Psoas muscle (tissue), 7 donors: ENCODE measurements at regions not wholly inside any gene's neighbourhood (a gene's known extent, or its start where the extent isn't known, plus 50 kb on each side); places are given as distances from the start of the nearest gene placed in this dataset.

Experiments
- ATAC-seq, 4 donors: fragments of 200-7000 bp; cut with Tn5 transposase; one replicate each; pipeline ENCODE4 v1.9.1; 2020; ENCODE audit warnings: moderate library complexity in 3 of 4, mild to moderate bottlenecking in 2 of 4
- DNase-seq, 2 donors: peaks; one replicate each; pipeline ENCODE4 v3.0.0-alpha.2; 2020
- H3K27ac ChIP-seq: fragments of 200-600 bp; one replicate; pipeline ENCODE4 v1.8.0; 2022
- H3K27me3 ChIP-seq, 3 donors: fragments of 200-600 bp in 1 of 3; one replicate each; pipeline versions ENCODE4 v1.6.1 to v1.8.0; 2013 to 2022; ENCODE audit warnings: low read length in 2 of 3, mild to moderate bottlenecking in 2 of 3, moderate library complexity in 1 of 3; ENCODE audit not compliant: insufficient read depth in 3 of 3
- H3K36me3 ChIP-seq, 2 donors: fragments of 200-600 bp in 1 of 2; one replicate each; pipeline versions ENCODE4 v1.6.1 to v1.8.0; 2013 to 2022; ENCODE audit warnings: low read depth in 1 of 2, mild to moderate bottlenecking in 1 of 2, moderate library complexity in 1 of 2; ENCODE audit not compliant: insufficient read depth in 1 of 2
- H3K4me1 ChIP-seq: fragments of 200-600 bp; one replicate; pipeline ENCODE4 v1.8.0; 2022
- H3K4me3 ChIP-seq: fragments of 200-600 bp; one replicate; pipeline ENCODE4 v1.8.0; 2022; ENCODE audit warnings: mild to moderate bottlenecking
- H3K9me3 ChIP-seq: fragments of 200-600 bp; one replicate; pipeline ENCODE4 v1.8.0; 2022
- WGBS, 3 donors: extraction: QIAGEN DNeasy Blood & Tissue Kit; methylation state at CpG; one replicate each; pipeline versions ENCODE4 v1.1.6 to v1.1.7; 2013; 5-methylcytosine and 5-hydroxymethylcytosine counted together
- intact Hi-C, 2 donors: fragments of 100-400 bp; cut with DNase I; formaldehyde crosslinking; loops; one replicate each; pipeline versions ENCODE4 v1.11.0 to v1.14.2; 2022
- TF ChIP-seq, protein P1 (sequence below): fragments of 200-600 bp; IDR thresholded peaks from one replicate; pipeline ENCODE4 v1.8.0; 2022; ENCODE audit warnings: antibody characterized with exemption
- donor health status: healthy with polysubstance abuse.
- donor health status: DM: no; HTN: no; CAD: no; lungs with moderate emphysema.
- donor health status: Bipolar disorder and iron deficiency.
- donor health status: healthy.
- donor health status: DM: yes; HTN: yes; CAD: no.
- donor health status: DM: no; HTN: no; CAD: no.
- donor health status: DM: yes; HTN: yes; CAD: no.

DNA sequence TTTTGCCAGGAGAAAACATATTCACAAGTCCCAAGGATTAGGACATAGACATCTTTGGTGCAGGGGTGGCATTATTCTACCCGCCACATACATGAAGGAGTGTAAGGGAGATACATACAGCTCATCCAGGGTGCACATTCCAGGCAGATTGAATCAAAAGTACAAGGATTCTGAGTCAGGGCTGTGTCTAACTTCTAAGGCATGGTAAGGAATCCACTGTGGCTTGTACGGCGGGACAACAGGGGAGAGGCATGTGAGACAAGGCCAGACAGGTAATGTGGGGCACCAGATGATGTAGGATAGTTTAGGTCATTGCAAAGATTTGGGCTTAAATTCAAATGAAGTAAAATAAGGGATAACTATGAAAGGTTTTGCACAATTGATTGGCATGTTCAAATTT lies 780.9 kb downstream of the C6orf118 start:
- no peak for DNase-seq
- no peak overlapping the region for H3K27ac ChIP-seq

DNA sequence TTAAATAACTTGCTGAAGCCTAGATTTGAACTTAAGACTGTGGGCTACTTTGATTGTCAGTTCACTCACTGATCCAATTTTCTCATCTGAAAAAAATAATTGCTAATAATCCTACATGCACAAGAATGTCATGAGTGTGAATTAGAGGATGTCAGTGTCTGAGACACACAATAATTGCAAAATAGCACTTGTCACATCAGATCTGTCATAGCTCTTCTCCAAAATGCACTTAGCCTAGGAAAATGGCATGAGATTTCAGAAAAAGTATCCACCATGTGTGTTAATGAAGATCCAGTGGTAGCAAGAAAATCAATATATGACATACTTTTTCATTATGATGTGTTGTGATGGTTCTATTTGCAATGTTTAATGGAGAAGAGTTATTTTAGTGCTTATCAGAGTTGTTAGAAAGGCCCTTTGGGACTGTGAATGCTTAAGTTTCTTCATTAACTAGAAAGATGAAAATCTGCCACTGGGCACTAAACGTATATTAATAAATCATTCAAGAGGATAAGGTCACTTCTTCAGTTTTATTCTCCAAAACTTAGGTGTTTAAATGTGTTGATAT lies 786.2 kb downstream of the C6orf118 start:
- Histone ChIP-seq H3K4me1 (no peaks in the 10 kb centered on the region), H3K27me3 (no peaks in the 10 kb centered on the region), H3K9me3 (no peaks in the 10 kb centered on the region), H3K36me3 (no peaks in the 10 kb centered on the region), H3K27ac (no peak overlapping the region), H3K4me3 (no peak overlapping the region)
- ATAC-seq, result no peak
- 78 to 84% (median 80%) methylated on average over 1 of the region's 1 CpG for WGBS, 3 donors
- TF ChIP-seq, protein P1, sequence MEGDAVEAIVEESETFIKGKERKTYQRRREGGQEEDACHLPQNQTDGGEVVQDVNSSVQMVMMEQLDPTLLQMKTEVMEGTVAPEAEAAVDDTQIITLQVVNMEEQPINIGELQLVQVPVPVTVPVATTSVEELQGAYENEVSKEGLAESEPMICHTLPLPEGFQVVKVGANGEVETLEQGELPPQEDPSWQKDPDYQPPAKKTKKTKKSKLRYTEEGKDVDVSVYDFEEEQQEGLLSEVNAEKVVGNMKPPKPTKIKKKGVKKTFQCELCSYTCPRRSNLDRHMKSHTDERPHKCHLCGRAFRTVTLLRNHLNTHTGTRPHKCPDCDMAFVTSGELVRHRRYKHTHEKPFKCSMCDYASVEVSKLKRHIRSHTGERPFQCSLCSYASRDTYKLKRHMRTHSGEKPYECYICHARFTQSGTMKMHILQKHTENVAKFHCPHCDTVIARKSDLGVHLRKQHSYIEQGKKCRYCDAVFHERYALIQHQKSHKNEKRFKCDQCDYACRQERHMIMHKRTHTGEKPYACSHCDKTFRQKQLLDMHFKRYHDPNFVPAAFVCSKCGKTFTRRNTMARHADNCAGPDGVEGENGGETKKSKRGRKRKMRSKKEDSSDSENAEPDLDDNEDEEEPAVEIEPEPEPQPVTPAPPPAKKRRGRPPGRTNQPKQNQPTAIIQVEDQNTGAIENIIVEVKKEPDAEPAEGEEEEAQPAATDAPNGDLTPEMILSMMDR, result no peak
- DNase-seq, result no peak
- intact Hi-C loops, result no loop called here

More for the DNA sequence above, 780.9 kb downstream of the C6orf118 start:
- Histone ChIP-seq H3K4me3 (no peak overlapping the region), H3K36me3 (no peaks in the 10 kb centered on the region), H3K27me3 (peaks cover 0 to 3% (median 0%) of the 10 kb centered on the region in 3 donors), H3K4me1 (no peaks in the 10 kb centered on the region), H3K9me3 (no peaks in the 10 kb centered on the region)
- TF ChIP-seq, protein P1, result no peak
- intact Hi-C loops, result no loop called here
- no peak for ATAC-seq
- WGBS, 3 donors, result 73 to 90% (median 77%) methylated on average over 3 of the region's 3 CpGs

DNA sequence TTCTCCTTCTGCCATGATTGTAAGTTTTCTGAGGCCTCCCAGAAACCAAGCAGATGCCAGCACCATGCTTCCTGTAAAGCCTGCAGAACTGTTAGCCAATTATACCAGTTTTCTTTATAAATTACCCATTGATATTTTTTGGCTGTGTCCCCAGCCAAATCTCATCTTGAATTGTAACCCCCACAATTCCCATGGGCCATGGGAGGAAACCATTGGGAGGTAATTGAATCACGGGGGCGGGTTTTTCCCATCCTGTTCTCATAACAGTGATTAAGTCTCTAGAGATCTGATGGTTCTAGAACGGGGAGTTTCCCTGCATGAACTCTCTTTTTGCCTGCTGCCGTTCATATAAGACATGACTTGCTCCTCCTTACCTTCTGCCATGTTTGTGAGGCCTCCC lies 788.5 kb downstream of the C6orf118 start:
- TF ChIP-seq, protein P1, result no peak
- ATAC-seq (no peak), DNase-seq (no peak)
- 69 to 76% (median 72%) methylated on average over 4 of the region's 4 CpGs for WGBS, 3 donors
- Histone ChIP-seq H3K4me3 (no peak overlapping the region), H3K9me3 (no peaks in the 10 kb centered on the region), H3K27me3 (no peaks in the 10 kb centered on the region), H3K36me3 (no peaks in the 10 kb centered on the region), H3K27ac (no peak overlapping the region), H3K4me1 (no peaks in the 10 kb centered on the region)
- intact Hi-C loops, result no loop called here

DNA sequence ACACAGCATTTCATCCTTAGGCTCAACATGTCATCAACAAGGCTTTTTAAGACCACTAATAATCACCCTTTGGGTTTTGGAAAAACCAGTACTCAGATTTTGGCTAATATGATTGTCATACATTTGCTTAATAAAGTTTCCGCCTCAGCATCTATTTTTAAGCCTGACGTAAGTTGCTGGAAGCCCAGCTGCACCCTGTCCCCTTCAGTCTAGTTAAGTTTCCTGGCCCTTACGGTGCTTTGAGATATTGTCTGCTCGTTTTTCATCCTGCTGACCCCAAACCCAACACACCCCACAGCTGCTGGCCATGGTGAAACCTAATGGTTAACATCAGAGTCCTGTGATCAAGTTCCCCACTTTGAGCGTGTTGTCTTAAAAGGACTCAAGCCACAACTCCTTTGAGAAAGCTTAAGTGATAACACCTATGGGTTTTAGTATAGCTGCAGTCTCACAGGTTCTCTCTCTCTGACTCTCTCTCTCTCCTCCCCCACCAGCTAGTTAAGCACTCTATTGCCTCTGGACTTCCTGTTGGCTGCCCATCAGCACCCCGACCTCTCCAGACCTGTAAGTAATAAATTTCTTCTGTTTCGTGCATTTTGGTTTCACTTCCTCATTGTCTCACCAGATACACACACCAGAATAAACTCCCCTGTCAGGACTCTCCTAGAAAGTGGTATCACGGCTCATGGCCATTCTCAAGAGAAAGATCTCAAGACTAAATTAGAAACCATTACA lies 802.0 kb downstream of the C6orf118 start:
- 33 to 37% (median 33%) methylated on average over 8 of the region's 8 CpGs for WGBS, 3 donors
- ATAC-seq (peak in 3 of 4 donors; percentile 60 to 80 (median 69)), DNase-seq (no peak)
- intact Hi-C loops, result no loop called here
- H3K36me3 ChIP-seq, result no peaks in the 10 kb centered on the region
- H3K27me3 ChIP-seq, result no peaks in the 10 kb centered on the region
- H3K27ac ChIP-seq, result peak overlapping the region; percentile 68
- H3K4me3 ChIP-seq, result peak overlapping the region; percentile 57
- TF ChIP-seq, protein P1, result no peak
- no peaks in the 10 kb centered on the region for H3K4me1 ChIP-seq
- no peaks in the 10 kb centered on the region for H3K9me3 ChIP-seq
